Fibroblast of lung (primary cell): ENCODE measurements at regions not wholly inside any gene's neighbourhood (a gene's known extent, or its start where the extent isn't known, plus 50 kb on each side); places are given as distances from the start of the nearest gene placed in this dataset.

Experiments used
- DNase-seq, 2 donors: peaks; one replicate each; pipeline versions ENCODE4 v3.0.0 to v3.0.0-alpha.2; 2010; ENCODE audit warnings: low read depth in 2 of 2
- H2AFZ ChIP-seq: 2 replicates; pipeline ENCODE4 v1.5.1; 2012; ENCODE audit warnings: low read length, control low read depth, inconsistent platforms
- H3K27ac ChIP-seq: 2 replicates; pipeline ENCODE4 v1.5.1; 2011; ENCODE audit warnings: low read length, control low read depth; ENCODE audit not compliant: insufficient read depth
- H3K27me3 ChIP-seq: 2 replicates; pipeline ENCODE4 v1.5.1; 2011; ENCODE audit warnings: mild to moderate bottlenecking, low read length; ENCODE audit not compliant: control insufficient read depth, insufficient read depth
- H3K36me3 ChIP-seq: 2 replicates; pipeline ENCODE4 v1.5.1; 2011; ENCODE audit warnings: low read length; ENCODE audit not compliant: control insufficient read depth, insufficient read depth
- H3K4me1 ChIP-seq: 2 replicates; pipeline ENCODE4 v1.5.1; 2011; ENCODE audit warnings: low read length; ENCODE audit not compliant: control insufficient read depth, insufficient read depth; ENCODE audit errors: extremely low read depth
- H3K4me2 ChIP-seq: 2 replicates; pipeline ENCODE4 v1.5.1; 2011; ENCODE audit warnings: low read length, control low read depth; ENCODE audit not compliant: insufficient read depth; ENCODE audit errors: extremely low read depth
- H3K4me3 ChIP-seq, 4 experiments: fragments of 200-600 bp in 1 of 4; sonication (generic) in 1 of 4; replicated peaks in 1 of 4; 2 replicates each; pipeline ENCODE4 v1.5.1; 2011 to 2016; ENCODE audit warnings: low read length in 4 of 4, low read depth in 3 of 4, mild to moderate bottlenecking in 3 of 4, control low read depth in 2 of 4, inconsistent platforms in 1 of 4, mixed read lengths in 1 of 4; ENCODE audit not compliant: insufficient read depth in 1 of 4; ENCODE audit errors: control extremely low read depth in 1 of 4
- H3K79me2 ChIP-seq: 2 replicates; pipeline ENCODE4 v1.5.1; 2012; ENCODE audit warnings: mild to moderate bottlenecking, low read length, inconsistent platforms; ENCODE audit not compliant: control insufficient read depth, insufficient read depth
- H3K9ac ChIP-seq: 2 replicates; pipeline ENCODE4 v1.5.1; 2011; ENCODE audit warnings: mild to moderate bottlenecking, low read length, control low read depth; ENCODE audit not compliant: insufficient read depth
- H3K9me3 ChIP-seq: 2 replicates; pipeline ENCODE4 v1.5.1; 2012; ENCODE audit warnings: low read depth, low read length; ENCODE audit not compliant: control insufficient read depth, insufficient read depth
- H4K20me1 ChIP-seq: 2 replicates; pipeline ENCODE4 v1.5.1; 2011; ENCODE audit warnings: low read length; ENCODE audit not compliant: control insufficient read depth, insufficient read depth; ENCODE audit errors: extremely low read depth
- CTCF ChIP-seq, 2 donors: IDR thresholded peaks in 1 of 2; conservative IDR thresholded peaks in 1 of 2; 1 replicate in 1 of 2; 2 replicates in 1 of 2; pipeline ENCODE4 v1.5.1; 2011 to 2012; ENCODE audit warnings: low read length in 2 of 2, control low read depth in 1 of 2, inconsistent platforms in 1 of 2, low read depth in 1 of 2, mild to moderate bottlenecking in 1 of 2
- EZH2 ChIP-seq: IDR thresholded peaks from 2 replicates; pipeline ENCODE4 v1.5.1; 2012; ENCODE audit warnings: low read length, control low read depth, mild to moderate bottlenecking; ENCODE audit errors: missing control alignments

- Histone ChIP-seq H2AFZ (peak overlapping the region; percentile 7), H3K27me3 (no peaks in the 10 kb centered on the region), H3K79me2 (no peaks in the 10 kb centered on the region), H3K4me2 (peak overlapping the region; percentile 33), H3K9ac (no peak overlapping the region), H3K4me3 (peak overlapping the region in 1 of 4 experiments; percentile 27), H3K36me3 (no peaks in the 10 kb centered on the region), H4K20me1 (no peaks in the 10 kb centered on the region), H3K4me1 (no peaks in the 10 kb centered on the region), H3K27ac (no peak overlapping the region), H3K9me3 (no peaks in the 10 kb centered on the region)
- TF ChIP-seq EZH2 (no peak), CTCF (conservative IDR thresholded peaks at IDR 0.05 in 1 of 2, IDR thresholded peaks at IDR 0.05 in 1 of 2; ENCODE audit: low read depth in 1 of 2, low read length in 2 of 2) (no peak)
- DNase-seq, result peak in 1 of 2 donors; percentile 5
These were observed 111.2 kb downstream of the ATPSCKMT start for GRCh38 chr5:10138395-10139057.

GRCh38 chr5:10133830-10134229, 115.9 kb downstream of the ATPSCKMT start:
- Histone ChIP-seq H3K79me2 (no peaks in the 10 kb centered on the region), H2AFZ (no peak overlapping the region)
- peak in 1 of 2 donors; percentile 5 for DNase-seq

GRCh38 chr5:10130881-10131280, 118.8 kb downstream of the ATPSCKMT start:
- Histone ChIP-seq H3K4me2 (no peak overlapping the region), H3K4me1 (no peaks in the 10 kb centered on the region), H3K27me3 (no peaks in the 10 kb centered on the region), H3K9me3 (no peaks in the 10 kb centered on the region), H3K4me3 (no peak overlapping the region), H3K36me3 (no peaks in the 10 kb centered on the region), H2AFZ (no peak overlapping the region), H3K79me2 (no peaks in the 10 kb centered on the region), H3K27ac (no peak overlapping the region), H4K20me1 (no peaks in the 10 kb centered on the region), H3K9ac (no peak overlapping the region)
- no peak for DNase-seq
- TF ChIP-seq EZH2, result no peak

More at GRCh38 chr5:10133830-10134229, 115.9 kb downstream of the ATPSCKMT start:
- TF ChIP-seq CTCF (conservative IDR thresholded peaks at IDR 0.05 in 1 of 2, IDR thresholded peaks at IDR 0.05 in 1 of 2; ENCODE audit: low read depth in 1 of 2, low read length in 2 of 2), result no peak
- TF ChIP-seq EZH2, result no peak
- Histone ChIP-seq H3K4me2 (no peak overlapping the region), H3K27ac (no peak overlapping the region), H3K4me1 (no peaks in the 10 kb centered on the region), H4K20me1 (no peaks in the 10 kb centered on the region), H3K4me3 (no peak overlapping the region), H3K9me3 (no peaks in the 10 kb centered on the region), H3K36me3 (no peaks in the 10 kb centered on the region), H3K9ac (no peak overlapping the region), H3K27me3 (no peaks in the 10 kb centered on the region)
